Panc1 (cell line): ENCODE measurements at regions not wholly inside any gene's neighbourhood (a gene's known extent, or its start where the extent isn't known, plus 50 kb on each side); places are given as distances from the start of the nearest gene placed in this dataset.

Experiments used
- ATAC-seq: fragments of 200-7000 bp; cut with Tn5 transposase; 2 replicates; pipeline ENCODE4 v1.9.1; 2020; ENCODE audit warnings: mild to moderate bottlenecking, moderate library complexity
- BruUV-seq: library from RNA; stranded (reverse); fragments of 400-500 nt; replicated peaks from 2 replicates; lab custom pipeline; 2021; lab: Mats Ljungman, UMichigan
- CTCF ChIA-PET: fragments of 300-600 bp; sonication (Branson Sonifier 250); formaldehyde crosslinking; loops from one replicate; lab custom pipeline; 2022; ENCODE audit warnings: antibody characterized with exemption; lab: Charles Lee
- POLR2A ChIA-PET: fragments of 300-600 bp; sonication (Branson Sonifier 250); formaldehyde crosslinking; loops from one replicate; lab custom pipeline; 2022; ENCODE audit warnings: antibody characterized with exemption; lab: Charles Lee
- DNase-seq: peaks from one replicate; pipeline ENCODE4 v3.0.0-alpha.2; 2010; ENCODE audit warnings: low read depth, low spot score
- H3K27ac ChIP-seq: 2 replicates; pipeline ENCODE4 v1.5.1; 2011; ENCODE audit warnings: mild to moderate bottlenecking, low read length, inconsistent platforms
- H3K27me3 ChIP-seq: fragments of 200-500 bp; sonication (Bioruptor generic); 2 replicates; pipeline ENCODE4 v1.6.0; 2014; ENCODE audit warnings: low read length, inconsistent platforms; ENCODE audit not compliant: control insufficient read depth, insufficient read depth
- H3K36me3 ChIP-seq: fragments of 200-500 bp; sonication (Bioruptor generic); 2 replicates; pipeline ENCODE4 v1.5.1; 2014; ENCODE audit warnings: inconsistent platforms, mild to moderate bottlenecking, low read length, moderate library complexity; ENCODE audit not compliant: control insufficient read depth, insufficient read depth
- H3K4me1 ChIP-seq: 2 replicates; pipeline ENCODE4 v1.5.1; 2011; ENCODE audit warnings: inconsistent platforms, mild to moderate bottlenecking, low read length, moderate library complexity; ENCODE audit not compliant: control insufficient read depth, insufficient read depth
- H3K4me3 ChIP-seq, 2 experiments: 2 replicates each; pipeline ENCODE4 v1.5.1; 2011 to 2012; ENCODE audit warnings: low read depth in 2 of 2, low read length in 2 of 2, mild to moderate bottlenecking in 2 of 2, inconsistent platforms in 1 of 2, moderate library complexity in 1 of 2
- H3K9me3 ChIP-seq: fragments of 200-500 bp; sonication (Bioruptor generic); 2 replicates; pipeline ENCODE4 v1.5.1; 2014; ENCODE audit warnings: low read depth, mild to moderate bottlenecking, inconsistent platforms, low read length, moderate library complexity; ENCODE audit not compliant: control insufficient read depth, insufficient read depth
- POLR2AphosphoS5 ChIP-seq: IDR thresholded peaks from 2 replicates; pipeline ENCODE4 v1.6.1; 2012; ENCODE audit warnings: mild to moderate bottlenecking, low read depth, low read length, moderate library complexity
- SIN3A ChIP-seq: IDR thresholded peaks from 2 replicates; pipeline ENCODE4 v1.6.1; 2012; ENCODE audit warnings: low read depth, mild to moderate bottlenecking, low read length, moderate library complexity, borderline replicate concordance; ENCODE audit not compliant: insufficient read depth
- TCF7L2 ChIP-seq: IDR thresholded peaks from 2 replicates; pipeline ENCODE4 v1.6.1; 2011; ENCODE audit warnings: mild to moderate bottlenecking, low read depth, low read length, inconsistent platforms
- in situ Hi-C: cut with HindIII; loops from 2 replicates; pipeline ENCODE4 v1.10.0; 2016; ENCODE audit warnings: low sequenced_read_pairs, low pct_unique_long_range_greater_than_20kb
- intact Hi-C: fragments of 100-400 bp; cut with micrococcal nuclease; formaldehyde crosslinking; loops from one replicate; pipeline ENCODE4 v1.10.0; 2022; ENCODE audit not compliant: unreplicated experiment
- TF ChIP-seq, protein P1 (sequence below): fragments of 450-650 bp; IDR thresholded peaks from 2 replicates; pipeline ENCODE4 v1.5.1; 2017; ENCODE audit warnings: mild to moderate bottlenecking
- TF ChIP-seq, protein P2 (sequence below), 2 experiments: IDR thresholded peaks; 2 replicates each; pipeline ENCODE4 v1.6.1; 2011 to 2012; ENCODE audit warnings: low read depth in 2 of 2, control low read depth in 1 of 2, low read length in 1 of 2, mild to moderate bottlenecking in 1 of 2, moderate library complexity in 1 of 2; ENCODE audit not compliant: insufficient read depth in 1 of 2

DNA sequence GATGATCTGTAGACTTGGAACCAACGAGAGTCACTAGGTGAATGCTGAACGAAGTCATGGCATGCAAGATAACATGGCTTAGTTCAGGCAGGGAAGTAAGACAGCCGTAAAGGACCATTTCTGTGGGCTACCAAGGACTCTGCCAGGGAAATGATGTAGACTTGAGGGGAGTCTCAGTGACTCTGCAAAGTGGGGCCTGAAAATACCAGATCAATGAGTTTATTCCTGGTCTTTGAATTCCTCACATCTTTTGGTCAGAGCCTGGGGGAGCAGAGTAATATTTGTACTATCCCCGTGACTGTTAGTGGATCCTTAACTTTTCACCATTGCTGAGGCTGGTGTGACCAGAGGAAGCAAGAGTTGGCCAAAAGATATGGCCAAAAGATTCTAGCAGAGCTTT, 60.7 kb upstream of the INHBA start:
- TF ChIP-seq SIN3A: no peak
- POLR2A ChIA-PET: no interaction called here

DNA sequence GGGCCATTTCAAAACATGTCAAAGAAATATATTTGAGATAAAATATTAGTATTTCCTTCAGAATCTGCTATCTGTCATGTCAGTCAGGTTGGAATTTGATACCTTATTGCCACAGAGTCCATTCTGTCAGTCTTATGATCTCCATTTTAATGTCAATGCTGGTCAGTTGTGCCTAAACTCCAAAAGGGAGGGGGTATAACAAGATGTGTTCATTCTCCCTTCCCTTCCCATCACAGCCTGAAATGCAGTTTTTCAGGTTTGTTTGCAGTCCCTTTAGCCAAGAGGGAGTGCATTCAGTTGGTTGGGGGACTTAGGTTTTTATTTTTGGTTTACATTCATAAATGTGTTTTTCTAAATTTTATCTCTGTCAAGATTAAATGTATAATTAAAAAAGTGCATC, 59.8 kb upstream of the INHBA start:
- no peak for DNase-seq
- Histone ChIP-seq H3K27me3 (no peaks in the 10 kb centered on the region), H3K27ac (no peak overlapping the region), H3K4me1 (no peaks in the 10 kb centered on the region), H3K4me3 (no peak overlapping the region), H3K9me3 (peaks cover 1% of the 10 kb centered on the region; the same call in 1 of the 2 replicates), H3K36me3 (no peaks in the 10 kb centered on the region)
- CTCF ChIA-PET: no interaction called here
- BruUV-seq: no TSS peak
- no peak for ATAC-seq
- POLR2A ChIA-PET: no interaction called here
- in situ Hi-C loops: no loop called here
- intact Hi-C loops: no loop called here
- no peak for TF ChIP-seq TCF7L2
- TF ChIP-seq, protein P1, sequence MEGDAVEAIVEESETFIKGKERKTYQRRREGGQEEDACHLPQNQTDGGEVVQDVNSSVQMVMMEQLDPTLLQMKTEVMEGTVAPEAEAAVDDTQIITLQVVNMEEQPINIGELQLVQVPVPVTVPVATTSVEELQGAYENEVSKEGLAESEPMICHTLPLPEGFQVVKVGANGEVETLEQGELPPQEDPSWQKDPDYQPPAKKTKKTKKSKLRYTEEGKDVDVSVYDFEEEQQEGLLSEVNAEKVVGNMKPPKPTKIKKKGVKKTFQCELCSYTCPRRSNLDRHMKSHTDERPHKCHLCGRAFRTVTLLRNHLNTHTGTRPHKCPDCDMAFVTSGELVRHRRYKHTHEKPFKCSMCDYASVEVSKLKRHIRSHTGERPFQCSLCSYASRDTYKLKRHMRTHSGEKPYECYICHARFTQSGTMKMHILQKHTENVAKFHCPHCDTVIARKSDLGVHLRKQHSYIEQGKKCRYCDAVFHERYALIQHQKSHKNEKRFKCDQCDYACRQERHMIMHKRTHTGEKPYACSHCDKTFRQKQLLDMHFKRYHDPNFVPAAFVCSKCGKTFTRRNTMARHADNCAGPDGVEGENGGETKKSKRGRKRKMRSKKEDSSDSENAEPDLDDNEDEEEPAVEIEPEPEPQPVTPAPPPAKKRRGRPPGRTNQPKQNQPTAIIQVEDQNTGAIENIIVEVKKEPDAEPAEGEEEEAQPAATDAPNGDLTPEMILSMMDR: no peak
- TF ChIP-seq POLR2AphosphoS5: no peak
- no peak for TF ChIP-seq SIN3A
- TF ChIP-seq, protein P2, sequence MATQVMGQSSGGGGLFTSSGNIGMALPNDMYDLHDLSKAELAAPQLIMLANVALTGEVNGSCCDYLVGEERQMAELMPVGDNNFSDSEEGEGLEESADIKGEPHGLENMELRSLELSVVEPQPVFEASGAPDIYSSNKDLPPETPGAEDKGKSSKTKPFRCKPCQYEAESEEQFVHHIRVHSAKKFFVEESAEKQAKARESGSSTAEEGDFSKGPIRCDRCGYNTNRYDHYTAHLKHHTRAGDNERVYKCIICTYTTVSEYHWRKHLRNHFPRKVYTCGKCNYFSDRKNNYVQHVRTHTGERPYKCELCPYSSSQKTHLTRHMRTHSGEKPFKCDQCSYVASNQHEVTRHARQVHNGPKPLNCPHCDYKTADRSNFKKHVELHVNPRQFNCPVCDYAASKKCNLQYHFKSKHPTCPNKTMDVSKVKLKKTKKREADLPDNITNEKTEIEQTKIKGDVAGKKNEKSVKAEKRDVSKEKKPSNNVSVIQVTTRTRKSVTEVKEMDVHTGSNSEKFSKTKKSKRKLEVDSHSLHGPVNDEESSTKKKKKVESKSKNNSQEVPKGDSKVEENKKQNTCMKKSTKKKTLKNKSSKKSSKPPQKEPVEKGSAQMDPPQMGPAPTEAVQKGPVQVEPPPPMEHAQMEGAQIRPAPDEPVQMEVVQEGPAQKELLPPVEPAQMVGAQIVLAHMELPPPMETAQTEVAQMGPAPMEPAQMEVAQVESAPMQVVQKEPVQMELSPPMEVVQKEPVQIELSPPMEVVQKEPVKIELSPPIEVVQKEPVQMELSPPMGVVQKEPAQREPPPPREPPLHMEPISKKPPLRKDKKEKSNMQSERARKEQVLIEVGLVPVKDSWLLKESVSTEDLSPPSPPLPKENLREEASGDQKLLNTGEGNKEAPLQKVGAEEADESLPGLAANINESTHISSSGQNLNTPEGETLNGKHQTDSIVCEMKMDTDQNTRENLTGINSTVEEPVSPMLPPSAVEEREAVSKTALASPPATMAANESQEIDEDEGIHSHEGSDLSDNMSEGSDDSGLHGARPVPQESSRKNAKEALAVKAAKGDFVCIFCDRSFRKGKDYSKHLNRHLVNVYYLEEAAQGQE (IDR thresholded peaks at IDR 0.05; ENCODE audit: insufficient read depth in 1 of 2, low read depth in 2 of 2, low read length in 1 of 2): no peak

More for the DNA sequence above, 60.7 kb upstream of the INHBA start:
- Histone ChIP-seq H3K27me3 (no peaks in the 10 kb centered on the region), H3K9me3 (no peaks in the 10 kb centered on the region), H3K36me3 (no peaks in the 10 kb centered on the region), H3K27ac (no peak overlapping the region), H3K4me3 (no peak overlapping the region), H3K4me1 (no peaks in the 10 kb centered on the region)
- intact Hi-C loops: no loop called here
- CTCF ChIA-PET: no interaction called here
- BruUV-seq: no TSS peak
- in situ Hi-C loops: no loop called here
- DNase-seq (no peak), ATAC-seq (no peak)

- no peaks in the 10 kb centered on the region for H3K36me3 ChIP-seq
- H3K9me3 ChIP-seq: peaks cover 11% of the 10 kb centered on the region; the same call in 1 of the 2 replicates
- DNase-seq (no peak), ATAC-seq (no peak)
- in situ Hi-C loops: no loop called here
- no TSS peak for BruUV-seq
- intact Hi-C loops: no loop called here
- no peak overlapping the region for H3K4me3 ChIP-seq
- H3K4me1 ChIP-seq: no peaks in the 10 kb centered on the region
- TF ChIP-seq, protein P2 (IDR thresholded peaks at IDR 0.05; ENCODE audit: insufficient read depth in 1 of 2, low read depth in 2 of 2, low read length in 1 of 2): no peak
- TF ChIP-seq TCF7L2: no peak
- no peak for TF ChIP-seq POLR2AphosphoS5
- no peak for TF ChIP-seq SIN3A
- TF ChIP-seq, protein P1: no peak
- no peaks in the 10 kb centered on the region for H3K27me3 ChIP-seq
- no peak overlapping the region for H3K27ac ChIP-seq
- CTCF ChIA-PET: no interaction called here
- POLR2A ChIA-PET: interaction anchor here (0.6 kb wide), 1 partner anchor 53 kb away, joined by 5 read pairs; no protein-coding TSS in a partner anchor
Measured at GRCh38 chr7:41760293-41760692, 57.4 kb upstream of the INHBA start.
